OCI-LY3 (cell line): ENCODE measurements at regions not wholly inside any gene's neighbourhood (a gene's known extent, or its start where the extent isn't known, plus 50 kb on each side); places are given as distances from the start of the nearest gene placed in this dataset.
A peak's percentile ranks its signal among the peaks of the same experiment; 100 is the strongest.

Source experiments
- H2AFZ ChIP-seq: fragments of 200-600, 300-600 bp; shearing (Covaris generic); 2 replicates; pipeline ENCODE4 v1.6.0; 2014; ENCODE audit warnings: antibody characterized with exemption, low read depth, low read length
- H3K27ac ChIP-seq: fragments of 200-600, 300-600 bp; sonication (generic); 2 replicates; pipeline ENCODE4 v1.5.1; 2014; ENCODE audit warnings: mild to moderate bottlenecking, low read length, moderate library complexity, mixed read lengths
- H3K27me3 ChIP-seq: fragments of 200-600, 300-600 bp; sonication (generic); 2 replicates; pipeline ENCODE4 v1.6.1; 2014; ENCODE audit warnings: low read depth, low read length, mixed read lengths
- H3K36me3 ChIP-seq: fragments of 200-600, 300-600 bp; sonication (generic); replicated peaks from 2 replicates; pipeline ENCODE3; 2014; ENCODE audit warnings: low read depth, low read length, mixed read lengths
- H3K4me1 ChIP-seq: fragments of 300-600, 200-600 bp; sonication (generic); 2 replicates; pipeline ENCODE4 v1.6.1; 2014; ENCODE audit warnings: low read length, mixed read lengths
- H3K4me2 ChIP-seq: fragments of 200-600, 300-600 bp; sonication (generic); 2 replicates; pipeline ENCODE4 v1.6.1; 2014; ENCODE audit warnings: low read length, mixed read lengths
- H3K4me3 ChIP-seq: fragments of 300-600, 200-600 bp; sonication (generic); 2 replicates; pipeline ENCODE4 v1.5.1; 2014; ENCODE audit warnings: antibody characterized with exemption, mild to moderate bottlenecking, low read length, moderate library complexity
- H3K79me2 ChIP-seq: fragments of 300-600, 200-600 bp; shearing (Covaris generic); 2 replicates; pipeline ENCODE4 v1.6.1; 2014; ENCODE audit warnings: mild to moderate bottlenecking, low read length, mixed read lengths
- H3K9ac ChIP-seq: fragments of 300-600, 200-600 bp; shearing (Covaris generic); 2 replicates; pipeline ENCODE4 v1.6.0; 2014; ENCODE audit warnings: mild to moderate bottlenecking, low read length, moderate library complexity
- H3K9me3 ChIP-seq: fragments of 200-600, 300-600 bp; shearing (Covaris generic); 2 replicates; pipeline ENCODE4 v1.6.1; 2014; ENCODE audit warnings: low read length, mixed read lengths; ENCODE audit not compliant: insufficient read depth
- H4K20me1 ChIP-seq: fragments of 200-600, 300-600 bp; sonication (generic); 2 replicates; pipeline ENCODE4 v1.6.1; 2016; ENCODE audit warnings: low read length, mixed read lengths; ENCODE audit not compliant: insufficient read depth
- EZH2phosphoT487 ChIP-seq: fragments of 200-600 bp; shearing (Covaris generic); IDR thresholded peaks from 2 replicates; pipeline ENCODE4 v1.6.1; 2018; ENCODE audit warnings: antibody characterized with exemption, mixed run types, low read depth
- TF ChIP-seq, protein P1 (sequence below): fragments of 200-600, 300-600 bp; sonication (generic); IDR thresholded peaks from 2 replicates; pipeline ENCODE4 v1.5.1; 2014; ENCODE audit warnings: antibody characterized with exemption, low read length, low read depth

- peaks cover 8% of the 10 kb centered on the region for H3K4me1 ChIP-seq
- no peak overlapping the region for H3K4me3 ChIP-seq
- H3K27ac ChIP-seq, result no peak overlapping the region
- H3K27me3 ChIP-seq, result no peaks in the 10 kb centered on the region
- H4K20me1 ChIP-seq, result no peaks in the 10 kb centered on the region
- no peaks in the 10 kb centered on the region for H3K36me3 ChIP-seq
- H3K9ac ChIP-seq, result no peak overlapping the region
- TF ChIP-seq, protein P1, sequence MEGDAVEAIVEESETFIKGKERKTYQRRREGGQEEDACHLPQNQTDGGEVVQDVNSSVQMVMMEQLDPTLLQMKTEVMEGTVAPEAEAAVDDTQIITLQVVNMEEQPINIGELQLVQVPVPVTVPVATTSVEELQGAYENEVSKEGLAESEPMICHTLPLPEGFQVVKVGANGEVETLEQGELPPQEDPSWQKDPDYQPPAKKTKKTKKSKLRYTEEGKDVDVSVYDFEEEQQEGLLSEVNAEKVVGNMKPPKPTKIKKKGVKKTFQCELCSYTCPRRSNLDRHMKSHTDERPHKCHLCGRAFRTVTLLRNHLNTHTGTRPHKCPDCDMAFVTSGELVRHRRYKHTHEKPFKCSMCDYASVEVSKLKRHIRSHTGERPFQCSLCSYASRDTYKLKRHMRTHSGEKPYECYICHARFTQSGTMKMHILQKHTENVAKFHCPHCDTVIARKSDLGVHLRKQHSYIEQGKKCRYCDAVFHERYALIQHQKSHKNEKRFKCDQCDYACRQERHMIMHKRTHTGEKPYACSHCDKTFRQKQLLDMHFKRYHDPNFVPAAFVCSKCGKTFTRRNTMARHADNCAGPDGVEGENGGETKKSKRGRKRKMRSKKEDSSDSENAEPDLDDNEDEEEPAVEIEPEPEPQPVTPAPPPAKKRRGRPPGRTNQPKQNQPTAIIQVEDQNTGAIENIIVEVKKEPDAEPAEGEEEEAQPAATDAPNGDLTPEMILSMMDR, result no peak
- no peak for TF ChIP-seq EZH2phosphoT487
- H3K79me2 ChIP-seq, result no peaks in the 10 kb centered on the region
- H2AFZ ChIP-seq, result no peak overlapping the region
- H3K4me2 ChIP-seq, result no peak overlapping the region
- no peaks in the 10 kb centered on the region for H3K9me3 ChIP-seq
These were observed 142.3 kb downstream of the TFAP2A start for GRCh38 chr6:10272591-10272990.

- H3K4me1 ChIP-seq, result peaks cover 8% of the 10 kb centered on the region
- H3K36me3 ChIP-seq, result no peaks in the 10 kb centered on the region
- no peak overlapping the region for H3K4me2 ChIP-seq
- no peak overlapping the region for H3K27ac ChIP-seq
- no peaks in the 10 kb centered on the region for H3K27me3 ChIP-seq
- no peaks in the 10 kb centered on the region for H3K79me2 ChIP-seq
- H3K4me3 ChIP-seq, result no peak overlapping the region
- no peak for TF ChIP-seq EZH2phosphoT487
- TF ChIP-seq, protein P1, result no peak
- H3K9ac ChIP-seq, result no peak overlapping the region
- no peak overlapping the region for H2AFZ ChIP-seq
- H3K9me3 ChIP-seq, result no peaks in the 10 kb centered on the region
- H4K20me1 ChIP-seq, result no peaks in the 10 kb centered on the region
These were observed 142.9 kb downstream of the TFAP2A start for GRCh38 chr6:10271982-10272381.

- Histone ChIP-seq H3K4me1 (peaks cover 8% of the 10 kb centered on the region), H2AFZ (no peak overlapping the region), H3K9ac (no peak overlapping the region), H3K9me3 (no peaks in the 10 kb centered on the region), H3K36me3 (no peaks in the 10 kb centered on the region), H3K4me3 (no peak overlapping the region), H3K27me3 (no peaks in the 10 kb centered on the region), H3K4me2 (peak overlapping the region; percentile 28; the same call in 1 of the 2 replicates), H3K27ac (no peak overlapping the region), H4K20me1 (no peaks in the 10 kb centered on the region), H3K79me2 (no peaks in the 10 kb centered on the region)
- TF ChIP-seq, protein P1, result no peak
- TF ChIP-seq EZH2phosphoT487, result no peak
These were observed 144.9 kb downstream of the TFAP2A start for GRCh38 chr6:10269814-10270472.

GRCh38 chr6:10268611-10269310 is 146.1 kb downstream of the TFAP2A start:
- Histone ChIP-seq H3K79me2 (no peaks in the 10 kb centered on the region), H3K27me3 (no peaks in the 10 kb centered on the region), H3K9me3 (no peaks in the 10 kb centered on the region), H3K36me3 (no peaks in the 10 kb centered on the region), H3K4me3 (no peak overlapping the region), H2AFZ (no peak overlapping the region), H3K27ac (no peak overlapping the region), H4K20me1 (no peaks in the 10 kb centered on the region), H3K4me1 (peaks cover 8% of the 10 kb centered on the region), H3K9ac (no peak overlapping the region), H3K4me2 (no peak overlapping the region)
- no peak for TF ChIP-seq EZH2phosphoT487
- TF ChIP-seq, protein P1, result no peak
